ENCODE measurements at regions not wholly inside any gene's neighbourhood (a gene's known extent, or its start where the extent isn't known, plus 50 kb on each side); places are given as distances from the start of the nearest gene placed in this dataset.
"Not testable (repeated sequence)": the region's sequence is repeated elsewhere in the genome, so short reads cannot be mapped to it uniquely, and the experiment has no call there.

DNA sequence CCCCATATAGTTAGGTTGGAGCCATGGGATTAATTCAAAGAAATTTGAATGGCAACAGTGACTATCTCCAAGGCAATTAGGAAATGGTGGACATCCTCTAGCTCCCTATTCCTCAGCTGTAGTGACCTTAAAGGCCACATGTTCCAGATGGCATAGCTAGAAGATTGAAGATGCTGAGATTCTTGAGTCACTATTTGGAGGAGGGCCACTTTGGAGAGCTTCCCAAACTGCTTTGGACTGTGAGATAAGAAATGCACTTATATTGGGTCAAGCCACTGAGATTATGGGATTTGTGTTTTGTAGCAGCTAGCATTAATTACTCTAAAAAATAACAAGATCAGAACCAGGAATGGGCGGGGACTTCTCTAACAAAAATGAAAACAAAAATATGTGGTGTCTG is 636.2 kb upstream of the CCNG1 start:
- Histone ChIP-seq H3K4me3 (ENCODE audit: low read depth, low read length) (no peak overlapping the region), H3K36me3 (ENCODE audit: control insufficient read depth, insufficient read depth, low read length) (no peaks in the 10 kb centered on the region), H3K27me3 (ENCODE audit: control insufficient read depth, insufficient read depth, low read length) (no peaks in the 10 kb centered on the region)
- TF ChIP-seq CTCF (IDR thresholded peaks at IDR 0.05; ENCODE audit: insufficient read depth, low read length, severe bottlenecking) = no peak
- DNase-seq (ENCODE audit: low read depth) (no peak), FAIRE-seq (no peak)

- no peaks in the 10 kb centered on the region for H3K27me3 ChIP-seq (ENCODE audit: control insufficient read depth, insufficient read depth, low read length)
- TF ChIP-seq CTCF (IDR thresholded peaks at IDR 0.05; ENCODE audit: insufficient read depth, low read length, severe bottlenecking) = no peak
- H3K4me3 ChIP-seq (ENCODE audit: low read depth, low read length) = no peak overlapping the region
- FAIRE-seq (no peak), DNase-seq (ENCODE audit: low read depth) (no peak)
- H3K36me3 ChIP-seq (ENCODE audit: control insufficient read depth, insufficient read depth, low read length) = no peaks in the 10 kb centered on the region
Measured at GRCh38 chr5:162806195-162806594, 631.2 kb upstream of the CCNG1 start.

- no peaks in the 10 kb centered on the region for H3K36me3 ChIP-seq (ENCODE audit: control insufficient read depth, insufficient read depth, low read length)
- FAIRE-seq = no peak
- H3K27me3 ChIP-seq (ENCODE audit: control insufficient read depth, insufficient read depth, low read length) = no peaks in the 10 kb centered on the region
Measured at GRCh38 chr5:162811071-162811470, 626.3 kb upstream of the CCNG1 start.

GRCh38 chr5:162816816-162817215 is 620.6 kb upstream of the CCNG1 start:
- Histone ChIP-seq H3K27me3 (ENCODE audit: control insufficient read depth, insufficient read depth, low read length) (no peaks in the 10 kb centered on the region), H3K4me3 (ENCODE audit: low read depth, low read length) (no peak overlapping the region), H3K36me3 (ENCODE audit: control insufficient read depth, insufficient read depth, low read length) (no peaks in the 10 kb centered on the region)
- TF ChIP-seq CTCF (IDR thresholded peaks at IDR 0.05; ENCODE audit: insufficient read depth, low read length, severe bottlenecking) = no peak
- FAIRE-seq (no peak), DNase-seq (ENCODE audit: low read depth) (no peak)

More at GRCh38 chr5:162811071-162811470, 626.3 kb upstream of the CCNG1 start:
- TF ChIP-seq CTCF (IDR thresholded peaks at IDR 0.05; ENCODE audit: insufficient read depth, low read length, severe bottlenecking) = no peak
- no peak overlapping the region for H3K4me3 ChIP-seq (ENCODE audit: low read depth, low read length)
- DNase-seq (ENCODE audit: low read depth) = no peak

GRCh38 chr5:162817364-162817763 is 620.0 kb upstream of the CCNG1 start:
- FAIRE-seq = no peak
- H3K4me3 ChIP-seq (ENCODE audit: low read depth, low read length) = no peak overlapping the region
- no peaks in the 10 kb centered on the region for H3K36me3 ChIP-seq (ENCODE audit: control insufficient read depth, insufficient read depth, low read length)

GRCh38 chr5:162821664-162822063 is 615.7 kb upstream of the CCNG1 start:
- not testable (repeated sequence) for H3K27me3 ChIP-seq (ENCODE audit: control insufficient read depth, insufficient read depth, low read length); FAIRE-seq; DNase-seq (ENCODE audit: low read depth); H3K36me3 ChIP-seq (ENCODE audit: control insufficient read depth, insufficient read depth, low read length); H3K4me3 ChIP-seq (ENCODE audit: low read depth, low read length)

More at GRCh38 chr5:162817364-162817763, 620.0 kb upstream of the CCNG1 start:
- no peaks in the 10 kb centered on the region for H3K27me3 ChIP-seq (ENCODE audit: control insufficient read depth, insufficient read depth, low read length)
- no peak for TF ChIP-seq CTCF (IDR thresholded peaks at IDR 0.05; ENCODE audit: insufficient read depth, low read length, severe bottlenecking)
- no peak for DNase-seq (ENCODE audit: low read depth)
